RWPE1 (cell line): ENCODE measurements at regions not wholly inside any gene's neighbourhood (a gene's known extent, or its start where the extent isn't known, plus 50 kb on each side); places are given as distances from the start of the nearest gene placed in this dataset.

Experiments
- CTCF ChIA-PET: fragments of 350-600 bp; sonication (Branson Sonifier 250); formaldehyde crosslinking; extraction: SDS; loops from one replicate; lab custom pipeline; 2021; lab: Yijun Ruan, JAX
- POLR2A ChIA-PET: fragments of 400-600 bp; formaldehyde crosslinking; extraction: SDS; loops from one replicate; lab custom pipeline; 2020; ENCODE audit warnings: antibody characterized with exemption; ENCODE audit not compliant: low non-redundant PET; lab: Yijun Ruan, JAX
- DNase-seq: peaks from one replicate; pipeline ENCODE4 v3.0.0; 2012; ENCODE audit warnings: low spot score
- H3K27ac ChIP-seq: fragments of 450-650 bp; 2 replicates; pipeline ENCODE4 v1.5.1; 2017
- TF ChIP-seq, protein P1 (sequence below): fragments of 450-650 bp; conservative IDR thresholded peaks from 2 replicates; pipeline ENCODE4 v1.5.1; 2017; ENCODE audit warnings: low read depth, mild to moderate bottlenecking

DNA sequence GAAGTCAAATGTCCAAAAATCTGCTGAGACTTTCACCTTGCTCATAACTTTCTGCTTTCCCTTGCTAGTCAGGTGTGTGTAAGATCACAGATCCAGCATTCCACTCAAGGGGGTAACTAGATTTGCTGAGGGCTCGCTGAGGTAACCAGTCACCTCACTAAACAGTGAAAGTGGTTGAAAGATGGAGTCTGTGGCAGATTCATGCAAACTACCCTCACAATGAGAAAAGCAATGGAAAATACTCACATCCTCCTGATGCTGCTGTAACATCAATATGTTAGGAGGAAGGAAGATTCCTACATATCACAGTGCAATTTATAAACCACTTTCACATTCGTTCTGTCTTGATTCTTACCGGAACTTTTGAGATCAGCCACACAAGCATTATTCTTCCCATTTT lies 174.3 kb upstream of the BCL6 start:
- H3K27ac ChIP-seq, result no peak overlapping the region
- TF ChIP-seq, protein P1, sequence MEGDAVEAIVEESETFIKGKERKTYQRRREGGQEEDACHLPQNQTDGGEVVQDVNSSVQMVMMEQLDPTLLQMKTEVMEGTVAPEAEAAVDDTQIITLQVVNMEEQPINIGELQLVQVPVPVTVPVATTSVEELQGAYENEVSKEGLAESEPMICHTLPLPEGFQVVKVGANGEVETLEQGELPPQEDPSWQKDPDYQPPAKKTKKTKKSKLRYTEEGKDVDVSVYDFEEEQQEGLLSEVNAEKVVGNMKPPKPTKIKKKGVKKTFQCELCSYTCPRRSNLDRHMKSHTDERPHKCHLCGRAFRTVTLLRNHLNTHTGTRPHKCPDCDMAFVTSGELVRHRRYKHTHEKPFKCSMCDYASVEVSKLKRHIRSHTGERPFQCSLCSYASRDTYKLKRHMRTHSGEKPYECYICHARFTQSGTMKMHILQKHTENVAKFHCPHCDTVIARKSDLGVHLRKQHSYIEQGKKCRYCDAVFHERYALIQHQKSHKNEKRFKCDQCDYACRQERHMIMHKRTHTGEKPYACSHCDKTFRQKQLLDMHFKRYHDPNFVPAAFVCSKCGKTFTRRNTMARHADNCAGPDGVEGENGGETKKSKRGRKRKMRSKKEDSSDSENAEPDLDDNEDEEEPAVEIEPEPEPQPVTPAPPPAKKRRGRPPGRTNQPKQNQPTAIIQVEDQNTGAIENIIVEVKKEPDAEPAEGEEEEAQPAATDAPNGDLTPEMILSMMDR, result no peak
- DNase-seq, result no peak
- POLR2A ChIA-PET, result no interaction called here
- CTCF ChIA-PET, result no interaction called here

DNA sequence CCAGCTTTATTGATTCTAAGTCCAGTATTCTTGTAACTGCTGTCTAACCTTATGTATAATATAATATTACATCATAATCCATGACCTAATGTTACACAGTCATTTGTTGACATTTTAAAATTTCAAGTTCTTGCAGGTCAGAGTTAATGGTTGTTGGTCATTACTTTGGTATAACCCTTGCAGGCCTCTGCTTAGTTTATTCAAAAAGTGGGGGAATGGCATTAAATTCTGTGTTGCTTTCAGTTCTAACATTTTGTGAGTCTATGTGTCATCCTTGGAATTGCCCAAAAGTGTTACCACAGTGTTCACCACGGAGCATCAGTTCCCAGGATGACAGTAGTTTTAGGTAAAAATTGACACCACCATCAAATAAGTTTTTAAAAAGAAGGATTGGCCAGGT lies 174.8 kb upstream of the BCL6 start:
- POLR2A ChIA-PET, result no interaction called here
- CTCF ChIA-PET, result no interaction called here
- TF ChIP-seq, protein P1, result no peak
- H3K27ac ChIP-seq, result no peak overlapping the region
- DNase-seq, result no peak

DNA sequence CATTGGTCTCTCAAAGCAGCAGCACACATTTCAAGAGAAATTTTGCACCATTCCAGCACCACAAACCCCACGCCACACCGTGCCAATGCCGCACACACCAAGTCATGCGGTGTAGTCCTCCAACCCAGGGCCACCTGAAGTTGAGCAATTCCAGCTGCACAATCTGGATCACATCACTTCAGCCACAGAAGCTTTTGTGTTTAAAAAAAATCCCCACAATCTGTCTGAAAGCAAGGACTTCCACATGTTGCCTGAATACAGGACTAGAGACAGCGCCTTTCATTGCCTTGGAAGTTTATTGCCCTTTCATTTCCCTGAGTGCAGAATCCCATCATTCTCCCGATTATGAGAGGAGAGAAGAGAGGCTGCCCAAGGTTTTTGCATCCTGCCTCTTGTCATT lies 175.6 kb upstream of the BCL6 start:
- CTCF ChIA-PET, result no interaction called here
- H3K27ac ChIP-seq, result no peak overlapping the region
- TF ChIP-seq, protein P1, result no peak
- POLR2A ChIA-PET, result no interaction called here
- DNase-seq, result no peak

DNA sequence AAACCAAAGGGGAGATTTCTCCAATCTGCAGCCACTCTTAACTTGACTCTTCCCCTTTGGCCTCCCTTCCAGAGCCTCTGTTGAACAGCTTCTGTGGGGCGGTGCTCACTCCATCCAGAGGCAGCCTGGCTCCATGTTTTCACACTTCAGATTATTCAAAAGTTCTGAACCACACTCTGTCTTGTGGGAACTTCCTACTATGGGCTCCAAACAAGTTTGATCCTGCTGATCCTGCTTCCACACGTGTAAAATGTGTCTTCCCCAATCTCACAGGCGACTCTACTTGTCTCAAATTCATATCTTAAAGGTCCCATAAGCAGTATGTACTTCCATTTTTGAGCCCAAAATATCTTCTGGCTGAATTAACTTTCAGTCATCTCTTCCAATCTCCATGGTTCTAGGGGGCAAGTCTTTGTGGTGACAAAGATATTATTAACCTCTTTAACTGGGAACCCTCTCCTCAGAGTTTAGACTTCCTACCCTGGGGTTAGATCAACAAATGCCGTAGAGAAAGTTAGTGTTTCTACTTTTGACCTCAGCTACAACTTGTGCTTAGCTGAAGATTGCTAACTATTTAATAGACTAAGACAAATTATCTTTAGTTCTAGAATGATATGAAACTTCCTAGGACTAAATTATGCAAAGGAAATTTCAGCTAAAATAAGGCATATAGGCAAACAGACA lies 176.3 kb upstream of the BCL6 start:
- H3K27ac ChIP-seq, result no peak overlapping the region
- ChIA-PET POLR2A (no interaction called here), CTCF (interaction anchor here (0.7 kb wide), 1 partner anchor 9 kb away, joined by 3 read pairs; no protein-coding TSS in a partner anchor)
- no peak for DNase-seq
- TF ChIP-seq, protein P1, result no peak

DNA sequence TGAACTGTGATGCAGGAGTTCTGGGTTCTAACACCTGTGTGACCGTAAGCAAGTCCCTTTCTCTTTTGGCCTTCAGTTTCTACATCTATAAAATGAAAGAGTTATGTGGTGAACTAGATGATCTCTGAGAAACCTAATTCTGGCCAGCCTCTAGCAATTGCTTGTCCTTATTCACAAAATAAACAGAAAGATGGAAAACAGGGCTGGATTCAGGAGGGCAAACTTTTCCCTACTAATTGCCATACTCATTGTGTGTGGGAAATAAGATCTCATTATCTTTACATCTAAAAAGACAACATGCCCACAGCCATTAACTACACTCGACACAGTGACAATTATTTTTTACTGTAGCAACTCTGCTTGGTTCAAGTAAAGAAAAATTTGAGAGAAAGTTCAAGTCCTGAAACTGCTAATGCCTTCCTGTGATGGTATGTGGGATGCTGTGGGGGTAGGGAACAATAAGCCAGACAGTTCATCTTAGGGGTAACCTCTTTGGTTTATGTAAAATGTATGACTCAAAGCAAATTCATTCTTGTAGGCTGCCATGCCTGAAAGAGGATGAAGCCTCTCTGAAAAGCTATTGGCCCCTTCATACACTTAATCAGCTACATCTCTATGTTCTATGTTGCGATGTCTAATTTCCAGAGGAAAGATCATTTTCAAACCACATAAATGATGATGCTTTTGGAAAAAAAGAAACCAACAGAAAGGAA lies 177.6 kb upstream of the BCL6 start:
- POLR2A ChIA-PET, result no interaction called here
- no peak for DNase-seq
- CTCF ChIA-PET, result no interaction called here
- no peak overlapping the region for H3K27ac ChIP-seq
- TF ChIP-seq, protein P1, result no peak

DNA sequence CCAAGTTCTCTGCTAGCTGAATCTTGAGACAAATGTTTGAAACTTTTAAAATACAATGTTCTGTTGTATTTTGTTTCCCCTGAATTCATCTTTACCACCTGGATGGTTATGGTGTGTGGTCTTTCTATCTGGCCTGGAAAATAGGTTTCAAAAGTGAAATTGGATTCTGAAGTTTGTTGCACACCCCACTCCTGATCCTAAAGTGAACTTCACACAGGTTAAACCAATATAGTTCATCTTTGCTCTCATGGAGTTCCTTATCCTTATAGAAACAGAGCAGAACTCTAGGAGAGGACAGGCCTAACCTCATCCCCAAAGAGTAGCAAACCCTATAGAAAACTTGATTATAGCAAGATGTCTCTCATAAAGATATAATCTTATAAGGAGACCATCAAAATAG lies 179.4 kb upstream of the BCL6 start:
- DNase-seq, result no peak
- ChIA-PET CTCF (no interaction called here), POLR2A (no interaction called here)
- TF ChIP-seq, protein P1, result no peak
- no peak overlapping the region for H3K27ac ChIP-seq
